OCI-LY1 (cell line): ENCODE measurements at regions not wholly inside any gene's neighbourhood (a gene's known extent, or its start where the extent isn't known, plus 50 kb on each side); places are given as distances from the start of the nearest gene placed in this dataset.

Experiments used
- H2AFZ ChIP-seq: fragments of 200-600 bp; sonication (generic), shearing (Covaris generic); 2 replicates; pipeline ENCODE4 v1.6.0; 2014; ENCODE audit warnings: antibody characterized with exemption, mild to moderate bottlenecking, low read length
- H3F3A ChIP-seq: fragments of 200-600 bp; sonication (generic), shearing (Covaris generic); 2 replicates; pipeline ENCODE4 v1.6.0; 2014; ENCODE audit warnings: mild to moderate bottlenecking, antibody characterized with exemption, low read length, moderate library complexity; ENCODE audit not compliant: insufficient read depth
- H3K27ac ChIP-seq: fragments of 200-600 bp; sonication (generic); 2 replicates; pipeline ENCODE4 v1.5.1; 2014; ENCODE audit warnings: low read length, mixed run types, mild to moderate bottlenecking, low read depth; ENCODE audit not compliant: poor library complexity, severe bottlenecking
- H3K27me3 ChIP-seq: fragments of 200-600 bp; sonication (generic); 2 replicates; pipeline ENCODE4 v1.6.0; 2014; ENCODE audit warnings: antibody characterized with exemption, mild to moderate bottlenecking, low read length, moderate library complexity; ENCODE audit not compliant: insufficient read depth
- H3K36me3 ChIP-seq: fragments of 200-600 bp; sonication (generic); 2 replicates; pipeline ENCODE4 v1.6.1; 2014; ENCODE audit warnings: mild to moderate bottlenecking, antibody characterized with exemption, low read length, moderate library complexity, mixed read lengths; ENCODE audit not compliant: insufficient read depth
- H3K4me1 ChIP-seq: fragments of 200-600 bp; sonication (generic); 2 replicates; pipeline ENCODE4 v1.5.1; 2014; ENCODE audit warnings: mild to moderate bottlenecking, low read length, moderate library complexity; ENCODE audit not compliant: insufficient read depth, severe bottlenecking
- H3K4me2 ChIP-seq: fragments of 200-600 bp; sonication (generic), shearing (Covaris generic); 2 replicates; pipeline ENCODE4 v1.6.1; 2014; ENCODE audit warnings: low read length
- H3K4me3 ChIP-seq: fragments of 200-600 bp; sonication (generic); 2 replicates; pipeline ENCODE4 v1.5.1; 2014; ENCODE audit warnings: low read length, low read depth, mild to moderate bottlenecking, mixed read lengths; ENCODE audit not compliant: poor library complexity, severe bottlenecking
- H3K79me2 ChIP-seq: fragments of 200-600 bp; shearing (Covaris generic); 2 replicates; pipeline ENCODE4 v1.6.1; 2016; ENCODE audit warnings: mixed run types, low read length, mixed read lengths; ENCODE audit not compliant: insufficient read depth
- H3K9ac ChIP-seq: fragments of 200-600 bp; sonication (generic), shearing (Covaris generic); 2 replicates; pipeline ENCODE4 v1.6.1; 2014; ENCODE audit warnings: mild to moderate bottlenecking, low read length, mixed read lengths
- H3K9me2 ChIP-seq: fragments of 200-600 bp; sonication (generic), shearing (Covaris generic); 2 replicates; pipeline ENCODE4 v1.6.1; 2014; ENCODE audit warnings: low read depth, mild to moderate bottlenecking, low read length, mixed read lengths
- H3K9me3 ChIP-seq: fragments of 200-600 bp; shearing (Covaris generic); 2 replicates; pipeline ENCODE4 v1.6.1; 2014; ENCODE audit warnings: low read length, mixed read lengths
- H4K20me1 ChIP-seq: fragments of 200-600 bp; sonication (generic), shearing (Covaris generic); 2 replicates; pipeline ENCODE4 v1.6.0; 2016; ENCODE audit warnings: mild to moderate bottlenecking, low read length; ENCODE audit not compliant: insufficient read depth
- EZH2 ChIP-seq: fragments of 200-600 bp; sonication (generic), shearing (Covaris generic); IDR thresholded peaks from 2 replicates; pipeline ENCODE4 v1.8.0; 2017; ENCODE audit warnings: borderline replicate concordance, mixed run types, mild to moderate bottlenecking, antibody characterized with exemption, low read length, moderate library complexity, mixed read lengths
- TF ChIP-seq, protein P1 (sequence below): fragments of 200-600 bp; sonication (generic), shearing (Covaris generic); IDR thresholded peaks from 2 replicates; pipeline ENCODE4 v1.5.1; 2017; ENCODE audit warnings: mild to moderate bottlenecking, antibody characterized with exemption, low read length, moderate library complexity, mixed read lengths

DNA sequence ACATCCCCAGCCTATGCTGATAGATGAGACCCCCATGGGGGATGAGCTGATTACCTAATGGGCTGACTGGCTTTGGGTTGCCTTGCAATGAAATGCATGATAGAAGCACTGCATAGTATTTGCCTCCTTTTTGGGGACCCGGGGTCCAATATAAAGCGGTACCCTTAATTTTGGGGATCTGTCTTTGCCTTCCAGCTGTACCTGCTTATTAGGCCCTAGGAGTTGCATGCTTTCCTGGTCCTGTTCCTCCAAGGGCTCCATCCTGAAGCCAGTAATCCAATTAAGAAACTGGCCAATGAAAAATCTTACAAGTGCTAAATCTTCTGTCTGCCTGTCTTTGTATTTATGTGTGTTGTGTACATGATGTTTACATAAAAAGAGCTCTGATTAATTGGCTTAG lies 791.6 kb downstream of the TRIML1 start:
- Histone ChIP-seq H3K27me3 (no peaks in the 10 kb centered on the region), H3K27ac (no peak overlapping the region), H3F3A (no peaks in the 10 kb centered on the region), H3K79me2 (no peaks in the 10 kb centered on the region), H3K9me2 (no peaks in the 10 kb centered on the region), H2AFZ (no peak overlapping the region), H3K4me1 (no peaks in the 10 kb centered on the region), H3K4me3 (no peak overlapping the region), H4K20me1 (no peaks in the 10 kb centered on the region), H3K36me3 (no peaks in the 10 kb centered on the region), H3K9me3 (peaks cover 2% of the 10 kb centered on the region; the same call in 1 of the 2 replicates), H3K4me2 (no peak overlapping the region), H3K9ac (no peak overlapping the region)
- TF ChIP-seq EZH2: no peak
- TF ChIP-seq, protein P1, sequence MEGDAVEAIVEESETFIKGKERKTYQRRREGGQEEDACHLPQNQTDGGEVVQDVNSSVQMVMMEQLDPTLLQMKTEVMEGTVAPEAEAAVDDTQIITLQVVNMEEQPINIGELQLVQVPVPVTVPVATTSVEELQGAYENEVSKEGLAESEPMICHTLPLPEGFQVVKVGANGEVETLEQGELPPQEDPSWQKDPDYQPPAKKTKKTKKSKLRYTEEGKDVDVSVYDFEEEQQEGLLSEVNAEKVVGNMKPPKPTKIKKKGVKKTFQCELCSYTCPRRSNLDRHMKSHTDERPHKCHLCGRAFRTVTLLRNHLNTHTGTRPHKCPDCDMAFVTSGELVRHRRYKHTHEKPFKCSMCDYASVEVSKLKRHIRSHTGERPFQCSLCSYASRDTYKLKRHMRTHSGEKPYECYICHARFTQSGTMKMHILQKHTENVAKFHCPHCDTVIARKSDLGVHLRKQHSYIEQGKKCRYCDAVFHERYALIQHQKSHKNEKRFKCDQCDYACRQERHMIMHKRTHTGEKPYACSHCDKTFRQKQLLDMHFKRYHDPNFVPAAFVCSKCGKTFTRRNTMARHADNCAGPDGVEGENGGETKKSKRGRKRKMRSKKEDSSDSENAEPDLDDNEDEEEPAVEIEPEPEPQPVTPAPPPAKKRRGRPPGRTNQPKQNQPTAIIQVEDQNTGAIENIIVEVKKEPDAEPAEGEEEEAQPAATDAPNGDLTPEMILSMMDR: no peak

DNA sequence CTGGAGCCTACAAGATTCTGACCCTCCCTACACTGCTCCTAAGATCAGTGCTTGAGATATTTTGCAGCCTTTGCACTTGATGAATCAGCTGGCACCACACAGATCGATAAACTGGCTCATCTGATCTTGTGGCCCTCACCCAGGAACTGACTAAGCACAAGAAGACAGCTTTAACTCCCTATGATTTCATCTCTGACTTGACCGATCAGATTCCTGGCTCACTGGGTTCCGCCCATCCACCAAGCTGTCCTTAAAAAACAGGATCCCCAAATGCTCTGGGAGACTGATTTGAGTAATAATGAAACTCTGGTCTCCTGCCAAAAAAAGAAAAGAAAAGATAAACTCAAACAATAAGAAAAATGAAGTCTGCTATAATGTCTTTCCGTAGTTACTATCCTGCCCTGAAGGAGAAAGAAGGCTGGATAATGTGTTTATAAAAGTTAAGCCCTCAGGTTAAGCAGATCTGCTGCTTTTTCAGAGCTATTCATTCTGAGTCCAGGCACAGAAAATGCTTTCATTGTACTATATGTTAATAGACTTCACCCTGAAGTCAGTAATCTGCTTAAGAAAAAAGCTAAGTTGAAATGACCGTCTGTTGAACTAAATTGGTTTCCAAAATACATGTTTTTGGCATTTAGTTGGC lies 795.2 kb downstream of the TRIML1 start:
- Histone ChIP-seq H3K36me3 (no peaks in the 10 kb centered on the region), H3K9me3 (peaks cover 2% of the 10 kb centered on the region; the same call in 1 of the 2 replicates), H3F3A (no peaks in the 10 kb centered on the region), H3K4me2 (no peak overlapping the region), H3K27me3 (no peaks in the 10 kb centered on the region), H3K4me3 (no peak overlapping the region), H3K9me2 (no peaks in the 10 kb centered on the region), H3K4me1 (no peaks in the 10 kb centered on the region), H2AFZ (no peak overlapping the region), H3K9ac (no peak overlapping the region), H3K79me2 (no peaks in the 10 kb centered on the region), H3K27ac (no peak overlapping the region), H4K20me1 (no peaks in the 10 kb centered on the region)
- TF ChIP-seq EZH2: no peak
- TF ChIP-seq, protein P1: no peak

DNA sequence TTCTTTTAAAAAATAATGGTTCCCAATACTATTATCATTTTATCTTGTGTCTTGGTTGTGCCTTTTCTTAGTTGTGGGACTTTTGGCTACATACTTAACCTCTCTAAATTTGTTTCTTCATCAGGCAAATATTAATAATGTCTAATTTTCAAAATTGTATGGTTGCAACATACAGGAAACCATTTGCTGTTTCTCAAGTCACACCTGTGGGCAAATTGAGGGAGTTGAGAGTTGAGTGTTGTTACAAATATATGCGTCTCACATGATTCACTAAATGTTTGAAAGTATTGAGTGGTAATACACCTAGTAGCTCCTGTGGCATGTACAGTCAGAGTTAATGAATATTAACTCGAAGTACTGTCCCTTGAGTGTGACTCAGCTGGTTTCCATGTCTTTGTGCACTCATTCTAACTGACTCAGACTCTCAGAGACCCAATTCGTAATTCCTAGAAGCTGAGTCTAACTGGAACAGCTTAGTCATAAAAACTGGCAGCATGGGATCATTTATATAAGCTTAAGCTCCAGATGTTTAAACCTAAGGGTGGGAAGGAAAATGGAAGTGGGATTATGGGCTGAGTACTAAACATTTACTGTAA lies 802.4 kb downstream of the TRIML1 start:
- H3K9ac ChIP-seq: no peak overlapping the region
- H3F3A ChIP-seq: no peaks in the 10 kb centered on the region
- no peaks in the 10 kb centered on the region for H3K79me2 ChIP-seq
- no peak overlapping the region for H3K4me3 ChIP-seq
- no peaks in the 10 kb centered on the region for H3K9me2 ChIP-seq
- H3K4me2 ChIP-seq: no peak overlapping the region
- no peaks in the 10 kb centered on the region for H4K20me1 ChIP-seq
- no peaks in the 10 kb centered on the region for H3K27me3 ChIP-seq
- no peaks in the 10 kb centered on the region for H3K4me1 ChIP-seq
- no peak for TF ChIP-seq EZH2
- TF ChIP-seq, protein P1: no peak
- H3K36me3 ChIP-seq: no peaks in the 10 kb centered on the region
- no peak overlapping the region for H3K27ac ChIP-seq
- no peaks in the 10 kb centered on the region for H3K9me3 ChIP-seq
- H2AFZ ChIP-seq: no peak overlapping the region
